ENCODE measurements at regions not wholly inside any gene's neighbourhood (a gene's known extent, or its start where the extent isn't known, plus 50 kb on each side); places are given as distances from the start of the nearest gene placed in this dataset.

DNA sequence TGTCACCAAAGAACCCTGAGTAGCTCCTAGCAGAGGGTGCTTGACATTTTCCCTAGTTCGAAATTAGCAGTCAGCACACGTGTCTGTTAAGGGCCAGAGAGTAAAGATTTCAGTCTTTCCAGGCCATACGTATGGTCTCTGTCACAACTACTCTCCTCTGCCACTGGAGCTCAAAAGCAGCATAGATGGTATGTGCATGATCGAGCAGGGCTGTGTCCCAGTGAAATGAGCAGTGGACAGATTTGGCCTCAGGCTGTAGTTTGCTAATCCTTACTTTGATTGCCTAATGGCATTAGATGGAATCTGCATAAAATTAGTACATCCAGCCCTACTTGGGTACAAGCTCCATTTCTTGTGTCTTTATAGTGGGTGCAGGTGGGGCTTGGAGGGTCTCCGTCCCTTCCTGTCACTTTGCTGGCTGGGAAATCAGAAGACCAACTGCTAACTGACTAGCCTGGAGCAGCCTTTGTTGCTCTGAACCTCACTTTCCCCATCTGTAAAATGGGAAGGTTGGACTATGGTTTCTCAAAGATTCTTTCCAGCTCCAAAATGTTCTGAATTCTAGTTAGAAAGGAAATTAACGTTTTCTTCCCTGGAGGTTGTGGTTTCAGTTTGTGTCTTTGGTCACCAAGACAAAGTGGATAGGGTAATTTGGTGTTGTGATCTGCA, 108.5 kb downstream of the GLI2 start:
- no peak for TF ChIP-seq CTCF (IDR thresholded peaks at IDR 0.05)
- TF ChIP-seq CHD4 (IDR thresholded peaks at IDR 0.05; ENCODE audit: borderline replicate concordance) = no peak
